OCI-LY7 (cell line): ENCODE measurements at regions not wholly inside any gene's neighbourhood (a gene's known extent, or its start where the extent isn't known, plus 50 kb on each side); places are given as distances from the start of the nearest gene placed in this dataset.

ENCODE experiments used
- CTCF ChIP-seq: fragments of 200-600 bp; sonication (generic); conservative IDR thresholded peaks from 2 replicates; pipeline ENCODE4 v1.5.1; 2014; ENCODE audit warnings: mild to moderate bottlenecking, antibody characterized with exemption, low read length, moderate library complexity, mixed read lengths
- EZH2phosphoT487 ChIP-seq: fragments of 200-600 bp; sonication (generic); IDR thresholded peaks from 2 replicates; pipeline ENCODE4 v1.6.1; 2018; ENCODE audit warnings: low read depth, borderline replicate concordance, mild to moderate bottlenecking, mixed run types, antibody characterized with exemption, low read length, moderate library complexity, mixed read lengths

DNA sequence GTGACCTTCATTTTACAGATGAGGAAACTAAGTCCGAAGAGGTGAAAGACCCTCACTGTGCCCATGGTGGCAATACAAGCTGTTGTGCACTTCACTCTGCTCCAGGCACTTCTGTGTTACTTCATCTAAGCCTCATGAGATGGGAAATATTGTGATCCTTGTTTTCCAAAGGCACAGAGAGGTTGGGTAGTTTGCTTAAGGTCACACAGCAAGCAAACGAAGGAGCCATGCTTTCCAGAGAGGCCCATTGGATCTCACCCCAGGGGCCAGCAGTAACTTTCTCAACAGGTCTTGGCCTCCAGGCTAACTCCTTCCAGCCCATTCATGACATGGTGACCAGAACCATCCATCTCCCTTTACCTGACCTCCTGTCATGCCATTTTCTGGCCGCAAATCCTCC lies 332.8 kb downstream of the MN1 start:
- TF ChIP-seq CTCF = no peak
- TF ChIP-seq EZH2phosphoT487 = no peak
